Stimulated activated memory B cell treated with anti-CD40 and anti-IgM and Interleukin-4, amounts not matched to agents 10 μg/mL and 1 μg/mL and 100 μg/mL, for 72 hours (primary cell): ENCODE measurements at regions not wholly inside any gene's neighbourhood (a gene's known extent, or its start where the extent isn't known, plus 50 kb on each side); places are given as distances from the start of the nearest gene placed in this dataset.
"Not testable (repeated sequence)": the region's sequence is repeated elsewhere in the genome, so short reads cannot be mapped to it uniquely, and the experiment has no call there.

Experiments
- ATAC-seq: fragments of 150-1000 bp; cut with Tn5 transposase; 2 replicates; pipeline ENCODE4 v1.10.0; 2021
- H3K27ac Mint-ChIP-seq: one replicate; pipeline ENCODE4 v1.8.0; 2022; ENCODE audit warnings: mild to moderate bottlenecking, mixed read lengths
- H3K27me3 Mint-ChIP-seq: one replicate; pipeline ENCODE4 v1.8.0; 2022; ENCODE audit warnings: mixed read lengths
- H3K36me3 Mint-ChIP-seq: one replicate; pipeline ENCODE4 v1.8.0; 2022; ENCODE audit warnings: mixed read lengths
- H3K4me1 Mint-ChIP-seq: one replicate; pipeline ENCODE4 v1.8.0; 2022; ENCODE audit warnings: mixed read lengths
- H3K4me3 Mint-ChIP-seq: one replicate; pipeline ENCODE4 v1.8.0; 2022; ENCODE audit warnings: mild to moderate bottlenecking, moderate library complexity, mixed read lengths
- H3K9me3 Mint-ChIP-seq: one replicate; pipeline ENCODE4 v1.8.0; 2022; ENCODE audit warnings: mixed read lengths

GRCh38 chr4:128673159-128673558 lies 136.3 kb upstream of the JADE1 start:
- not testable (repeated sequence) for H3K4me3 Mint-ChIP-seq, H3K27me3 Mint-ChIP-seq, H3K9me3 Mint-ChIP-seq, H3K36me3 Mint-ChIP-seq, ATAC-seq, H3K27ac Mint-ChIP-seq
- peaks cover 15% of the 10 kb centered on the region for H3K4me1 Mint-ChIP-seq

- ATAC-seq, H3K4me3 Mint-ChIP-seq, H3K36me3 Mint-ChIP-seq, H3K27ac Mint-ChIP-seq, H3K9me3 Mint-ChIP-seq, H3K27me3 Mint-ChIP-seq: not testable (repeated sequence)
- peaks cover 15% of the 10 kb centered on the region for H3K4me1 Mint-ChIP-seq
Measured at GRCh38 chr4:128672596-128672995, 136.9 kb upstream of the JADE1 start.

DNA sequence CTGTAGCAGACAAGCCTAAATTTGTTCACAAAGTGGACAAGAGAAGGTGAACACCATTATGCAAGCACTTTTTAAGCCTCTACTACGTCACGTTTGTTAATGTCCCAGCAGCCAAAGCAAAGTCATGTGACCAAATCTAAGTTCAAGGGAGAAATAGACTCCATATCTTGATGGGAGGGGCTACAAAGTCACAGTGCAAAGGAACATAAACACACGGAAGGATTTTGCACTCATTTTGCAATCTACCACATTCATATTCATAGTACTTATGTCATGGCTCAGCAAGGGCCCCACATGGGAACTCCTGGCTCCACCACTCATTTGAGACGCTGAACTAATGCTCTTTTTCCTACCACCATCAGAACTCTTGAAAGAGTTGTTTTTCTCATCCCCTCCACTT lies 139.0 kb upstream of the JADE1 start:
- H3K4me3 Mint-ChIP-seq = no peak overlapping the region
- no peaks in the 10 kb centered on the region for H3K36me3 Mint-ChIP-seq
- no peaks in the 10 kb centered on the region for H3K27me3 Mint-ChIP-seq
- ATAC-seq = no peak
- no peak overlapping the region for H3K27ac Mint-ChIP-seq
- H3K9me3 Mint-ChIP-seq = no peaks in the 10 kb centered on the region
- H3K4me1 Mint-ChIP-seq = peaks cover 9% of the 10 kb centered on the region

DNA sequence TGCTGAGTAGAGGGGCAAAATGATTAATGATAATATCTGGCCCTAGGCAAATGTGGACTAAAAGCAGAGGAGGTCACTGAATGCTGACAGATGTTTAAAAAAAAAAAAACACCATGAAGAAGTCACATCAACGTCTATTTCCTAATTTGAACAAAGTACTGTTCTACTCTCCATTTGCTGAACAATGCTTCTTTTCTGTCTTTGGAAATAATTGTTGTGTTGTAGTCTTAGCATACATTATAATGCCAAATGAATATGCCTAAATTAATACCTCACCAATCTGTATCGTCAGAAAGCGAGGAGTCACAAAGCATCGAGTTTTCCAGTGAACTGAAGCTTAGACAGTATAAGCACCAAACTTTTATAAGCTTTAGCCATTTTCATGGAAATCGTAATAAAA lies 140.9 kb upstream of the JADE1 start:
- H3K9me3 Mint-ChIP-seq = no peaks in the 10 kb centered on the region
- peaks cover 2% of the 10 kb centered on the region for H3K4me1 Mint-ChIP-seq
- ATAC-seq = no peak
- H3K4me3 Mint-ChIP-seq = no peak overlapping the region
- H3K27ac Mint-ChIP-seq = no peak overlapping the region
- no peaks in the 10 kb centered on the region for H3K27me3 Mint-ChIP-seq
- H3K36me3 Mint-ChIP-seq = no peaks in the 10 kb centered on the region

GRCh38 chr4:128665514-128665913 lies 144.0 kb upstream of the JADE1 start:
- Mint-ChIP-seq H3K4me1 (peaks cover 8% of the 10 kb centered on the region), H3K36me3 (no peaks in the 10 kb centered on the region), H3K27ac (no peak overlapping the region), H3K9me3 (no peaks in the 10 kb centered on the region), H3K4me3 (no peak overlapping the region), H3K27me3 (no peaks in the 10 kb centered on the region)
- no peak for ATAC-seq

DNA sequence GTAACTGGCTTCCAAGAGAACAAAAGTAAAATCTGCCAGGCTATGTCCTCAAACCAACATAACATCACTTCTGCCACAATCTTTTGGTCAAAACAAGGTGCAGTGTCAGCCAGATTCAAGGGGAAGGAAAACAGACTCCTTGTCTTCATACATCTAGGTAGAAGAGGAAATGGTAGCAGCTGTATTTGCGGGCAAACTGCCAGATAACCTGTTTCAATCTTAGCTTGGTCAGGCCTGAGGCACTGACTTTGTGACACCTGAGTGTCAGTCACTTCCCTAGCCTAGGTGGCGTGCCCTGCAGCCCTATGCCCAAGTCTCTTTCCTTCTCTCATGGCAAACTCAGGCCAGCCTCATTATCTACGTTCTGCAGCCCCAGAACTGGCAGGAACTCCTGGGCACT lies 146.2 kb upstream of the JADE1 start:
- H3K36me3 Mint-ChIP-seq = no peaks in the 10 kb centered on the region
- peaks cover 5% of the 10 kb centered on the region for H3K27me3 Mint-ChIP-seq
- peak; percentile 59 for ATAC-seq
- H3K4me1 Mint-ChIP-seq = peaks cover 12% of the 10 kb centered on the region
- H3K9me3 Mint-ChIP-seq = no peaks in the 10 kb centered on the region
- H3K27ac Mint-ChIP-seq = peak overlapping the region; percentile 20
- no peak overlapping the region for H3K4me3 Mint-ChIP-seq

DNA sequence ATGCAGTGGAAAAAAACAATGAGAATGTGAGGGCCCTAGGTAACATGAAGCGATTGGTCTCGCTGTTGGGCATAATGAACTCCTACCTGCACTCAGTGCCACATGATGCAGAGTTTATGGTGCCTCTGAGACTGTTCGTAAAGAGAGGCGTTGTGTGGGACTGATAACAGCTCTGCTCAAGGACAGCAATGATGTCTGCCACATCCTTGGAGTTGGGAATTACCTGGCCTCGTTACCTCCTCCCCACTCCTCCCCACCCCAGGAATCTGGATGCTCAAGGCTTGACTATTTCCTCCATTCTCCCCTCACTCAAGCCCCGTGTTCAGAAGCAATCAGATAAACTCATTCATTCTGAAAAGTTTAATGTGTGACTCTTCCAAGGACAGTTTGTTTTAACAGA lies 148.0 kb upstream of the JADE1 start:
- no peak for ATAC-seq
- Mint-ChIP-seq H3K27me3 (peaks cover 20% of the 10 kb centered on the region), H3K27ac (no peak overlapping the region), H3K9me3 (no peaks in the 10 kb centered on the region), H3K36me3 (no peaks in the 10 kb centered on the region), H3K4me3 (no peak overlapping the region), H3K4me1 (peaks cover 21% of the 10 kb centered on the region)

DNA sequence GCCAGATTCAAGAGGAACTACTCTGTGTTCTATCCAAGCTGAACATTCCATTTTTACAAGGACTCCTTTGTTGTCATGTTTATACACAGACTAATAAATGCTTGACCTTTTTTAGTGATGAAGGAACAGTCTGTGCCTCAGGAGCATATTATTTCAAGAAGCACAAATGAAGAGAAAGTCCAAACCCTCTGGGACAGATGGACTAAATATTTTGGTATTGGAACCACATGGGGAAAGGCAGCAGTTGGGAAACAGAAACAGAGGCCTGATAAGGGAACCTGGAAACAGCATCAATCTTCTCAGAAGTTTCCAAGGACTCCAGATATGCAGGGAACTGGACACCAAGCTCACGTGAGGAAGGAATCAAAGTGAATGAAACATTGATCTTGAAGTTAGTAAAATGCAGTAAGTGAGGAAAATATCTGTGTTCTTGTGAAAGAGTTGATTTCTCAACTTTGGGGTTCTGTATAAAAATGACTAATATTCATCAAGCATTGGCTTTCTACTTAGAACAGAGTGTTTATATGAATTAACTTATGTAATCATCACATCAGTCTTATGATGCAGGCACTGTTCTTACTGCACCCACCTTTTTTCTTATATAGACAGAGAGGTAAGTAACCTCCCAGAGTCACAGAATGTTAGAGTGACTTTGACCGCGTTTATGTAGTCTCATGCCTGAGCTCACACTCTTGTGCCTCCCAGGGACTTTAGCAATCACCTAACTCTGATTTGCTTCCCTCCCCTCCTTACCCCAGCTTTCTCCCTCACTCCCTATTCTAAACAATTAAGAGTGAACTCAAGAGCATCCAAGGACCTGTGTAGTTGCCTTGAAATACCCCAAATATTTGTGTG lies 148.9 kb upstream of the JADE1 start:
- H3K27me3 Mint-ChIP-seq = peaks cover 20% of the 10 kb centered on the region
- ATAC-seq = no peak
- no peaks in the 10 kb centered on the region for H3K36me3 Mint-ChIP-seq
- H3K27ac Mint-ChIP-seq = no peak overlapping the region
- no peaks in the 10 kb centered on the region for H3K9me3 Mint-ChIP-seq
- H3K4me3 Mint-ChIP-seq = no peak overlapping the region
- H3K4me1 Mint-ChIP-seq = peaks cover 21% of the 10 kb centered on the region

DNA sequence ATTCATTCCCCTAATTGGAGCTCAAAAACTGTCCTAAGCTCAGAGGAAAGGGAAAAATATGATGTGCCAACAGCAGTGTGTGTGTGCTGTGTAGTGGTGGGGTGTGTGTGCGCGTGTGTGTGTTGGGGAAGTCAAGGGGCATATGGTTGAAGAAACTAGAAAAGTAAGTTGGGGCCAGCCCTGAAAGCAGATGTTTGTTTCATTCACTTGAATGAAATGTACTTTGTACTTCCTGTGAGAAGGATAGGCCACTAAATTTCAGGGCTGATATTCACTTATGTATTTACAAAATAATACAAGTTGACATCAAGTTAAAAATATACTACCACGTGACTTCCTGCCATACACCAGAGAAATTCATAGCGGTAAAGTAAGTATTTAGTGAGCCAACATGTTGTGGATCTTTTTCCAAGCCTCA lies 151.3 kb upstream of the JADE1 start:
- H3K4me1 Mint-ChIP-seq = peaks cover 15% of the 10 kb centered on the region

GRCh38 chr4:128657638-128658037 lies 151.9 kb upstream of the JADE1 start:
- Mint-ChIP-seq H3K27me3 (peaks cover 20% of the 10 kb centered on the region), H3K36me3 (no peaks in the 10 kb centered on the region), H3K4me1 (peaks cover 12% of the 10 kb centered on the region), H3K27ac (no peak overlapping the region), H3K9me3 (peaks cover 4% of the 10 kb centered on the region), H3K4me3 (no peak overlapping the region)
- ATAC-seq = no peak

More for the DNA sequence above, 151.3 kb upstream of the JADE1 start:
- Mint-ChIP-seq H3K9me3 (peaks cover 4% of the 10 kb centered on the region), H3K4me3 (no peak overlapping the region), H3K36me3 (no peaks in the 10 kb centered on the region), H3K27ac (no peak overlapping the region), H3K27me3 (peaks cover 20% of the 10 kb centered on the region)
- no peak for ATAC-seq

GRCh38 chr4:128654465-128654864 lies 155.0 kb upstream of the JADE1 start:
- Mint-ChIP-seq H3K27me3 (peaks cover 20% of the 10 kb centered on the region), H3K4me1 (peaks cover 12% of the 10 kb centered on the region), H3K36me3 (no peaks in the 10 kb centered on the region), H3K27ac (no peak overlapping the region), H3K4me3 (no peak overlapping the region), H3K9me3 (peaks cover 4% of the 10 kb centered on the region)
- no peak for ATAC-seq

GRCh38 chr4:128653527-128654444 lies 155.7 kb upstream of the JADE1 start:
- no peak overlapping the region for H3K27ac Mint-ChIP-seq
- peaks cover 12% of the 10 kb centered on the region for H3K4me1 Mint-ChIP-seq
- no peak for ATAC-seq
- peaks cover 4% of the 10 kb centered on the region for H3K9me3 Mint-ChIP-seq
- H3K4me3 Mint-ChIP-seq = no peak overlapping the region
- peaks cover 20% of the 10 kb centered on the region for H3K27me3 Mint-ChIP-seq
- H3K36me3 Mint-ChIP-seq = no peaks in the 10 kb centered on the region

GRCh38 chr4:128649575-128650205 lies 159.8 kb upstream of the JADE1 start:
- no peaks in the 10 kb centered on the region for H3K27me3 Mint-ChIP-seq
- no peak overlapping the region for H3K27ac Mint-ChIP-seq
- ATAC-seq = no peak
- peaks cover 4% of the 10 kb centered on the region for H3K9me3 Mint-ChIP-seq
- H3K4me3 Mint-ChIP-seq = no peak overlapping the region
- no peaks in the 10 kb centered on the region for H3K4me1 Mint-ChIP-seq
- H3K36me3 Mint-ChIP-seq = no peaks in the 10 kb centered on the region

- Mint-ChIP-seq H3K27me3 (no peaks in the 10 kb centered on the region), H3K4me1 (no peaks in the 10 kb centered on the region), H3K4me3 (no peak overlapping the region), H3K36me3 (no peaks in the 10 kb centered on the region), H3K27ac (no peak overlapping the region), H3K9me3 (peaks cover 4% of the 10 kb centered on the region)
- no peak for ATAC-seq
Measured at GRCh38 chr4:128649161-128649560, 160.3 kb upstream of the JADE1 start.

DNA sequence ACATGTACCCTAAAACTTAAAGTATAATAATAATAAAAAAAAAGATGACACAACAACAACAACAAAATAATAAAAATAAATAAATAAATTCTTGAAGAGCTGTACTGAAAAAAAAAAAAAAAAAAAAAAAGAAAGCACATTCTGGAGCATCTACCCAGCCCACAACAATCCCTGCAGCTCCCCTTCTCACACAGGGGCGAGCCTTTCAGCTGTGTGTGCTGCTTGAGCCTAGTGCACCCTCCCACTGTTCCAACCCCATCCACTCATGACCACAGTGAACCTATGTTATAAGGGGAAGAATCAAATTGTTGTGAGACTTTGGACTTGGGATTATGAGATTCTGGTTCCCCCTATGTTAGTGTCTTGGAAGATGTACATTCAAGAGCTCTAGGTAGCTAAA lies 161.5 kb upstream of the JADE1 start:
- Mint-ChIP-seq H3K27ac (no peak overlapping the region), H3K4me3 (no peak overlapping the region), H3K9me3 (no peaks in the 10 kb centered on the region), H3K4me1 (no peaks in the 10 kb centered on the region), H3K36me3 (no peaks in the 10 kb centered on the region), H3K27me3 (no peaks in the 10 kb centered on the region)
- ATAC-seq = peak; percentile 56
